NCI-H1417 (cell line): ENCODE measurements at regions not wholly inside any gene's neighbourhood (a gene's known extent, or its start where the extent isn't known, plus 50 kb on each side); places are given as distances from the start of the nearest gene placed in this dataset.
A peak's percentile ranks its signal among the peaks of the same experiment; 100 is the strongest.

Experiments
- DNase-seq, 3 experiments: peaks; one replicate each; lab custom pipeline; 2025; lab: John Stamatoyannopoulos, UW

DNA sequence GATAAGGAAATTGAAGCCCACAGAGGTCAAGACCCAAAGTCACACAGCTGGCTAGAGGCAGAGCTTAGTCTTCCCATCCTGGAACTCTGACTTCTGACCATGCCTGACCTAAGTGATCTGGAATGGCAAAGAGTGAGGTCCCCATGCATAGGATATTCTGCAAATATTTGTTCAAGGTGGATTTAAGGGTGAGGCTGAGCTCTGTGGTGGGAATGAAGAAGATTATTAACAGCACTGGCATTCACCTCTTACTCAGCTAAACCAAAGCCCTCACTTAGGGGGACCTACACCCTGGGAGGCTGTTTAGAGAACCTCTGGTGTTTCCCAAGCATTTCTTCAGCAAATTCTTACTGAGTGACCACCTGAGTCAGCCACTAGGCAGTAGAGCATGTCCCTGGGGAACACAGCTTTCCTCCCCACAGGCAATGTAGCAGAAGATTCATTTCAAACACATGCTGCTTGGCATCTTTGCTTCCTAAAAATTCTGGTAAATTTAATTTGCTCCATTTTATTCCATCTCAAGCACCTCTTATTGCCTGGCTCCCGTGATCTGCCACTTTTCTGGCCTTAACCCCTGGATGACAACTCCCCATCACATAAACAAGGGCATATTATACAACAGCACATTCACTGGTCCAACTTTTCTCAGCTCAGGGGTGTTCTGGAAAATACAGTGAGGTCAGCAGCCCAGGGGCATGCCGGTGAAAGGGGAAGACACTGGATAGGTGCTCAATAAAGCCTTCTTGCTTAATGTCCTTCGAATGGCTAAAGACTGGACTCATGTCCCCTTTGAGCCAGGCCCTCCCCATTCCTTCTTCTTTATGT is 176.0 kb downstream of the ABHD5 start:
- no peak for DNase-seq

DNA sequence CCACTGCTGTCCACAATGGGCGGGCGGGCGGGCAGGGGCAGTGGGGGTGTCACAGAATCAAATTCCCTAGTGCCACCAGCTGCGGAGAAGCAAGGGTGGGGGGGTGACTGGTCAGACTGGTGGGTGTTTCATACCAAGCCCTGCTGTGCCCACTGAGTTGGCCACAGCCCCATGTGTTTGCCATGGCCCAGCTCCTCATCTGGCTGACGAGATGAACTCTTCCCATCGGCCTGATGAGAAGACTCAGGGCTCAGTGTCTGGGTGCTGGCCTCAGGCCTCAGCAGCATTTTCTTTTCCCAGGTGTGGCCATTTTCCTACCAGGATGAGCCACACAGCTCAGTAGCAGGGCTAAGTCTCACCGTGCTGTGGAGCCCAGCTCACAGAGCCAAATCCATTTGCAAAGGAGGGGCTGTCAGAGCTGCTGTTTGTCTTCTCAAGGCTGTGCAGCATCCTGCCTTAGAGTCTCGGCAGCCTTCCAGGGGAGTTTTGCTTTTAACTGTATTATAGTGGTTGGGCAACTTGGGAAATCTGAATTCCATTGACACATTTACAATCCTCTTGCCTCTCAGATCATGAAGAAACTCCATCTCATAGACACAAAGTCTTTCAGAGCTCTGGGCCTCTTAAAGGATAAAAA is 176.8 kb downstream of the ABHD5 start:
- DNase-seq: no peak

DNA sequence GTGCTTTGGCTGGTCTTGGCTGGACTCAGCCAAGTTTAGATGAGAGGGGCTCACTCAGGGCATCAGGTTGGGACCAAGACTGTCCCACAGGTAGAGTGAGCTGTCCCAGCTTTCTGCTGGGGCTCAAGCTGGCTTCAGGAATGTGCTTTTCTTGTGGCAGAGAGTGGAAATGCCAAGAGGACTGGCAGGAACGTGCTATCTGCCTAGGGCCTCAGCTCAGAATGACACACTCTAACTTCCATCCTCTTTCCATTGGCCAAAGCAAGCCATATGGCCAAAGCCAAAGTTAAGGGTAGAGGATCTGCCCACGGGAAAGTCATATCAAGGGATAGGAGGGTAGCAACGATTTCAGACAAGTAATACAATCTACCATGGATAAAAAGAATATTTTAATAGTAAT is 178.8 kb downstream of the ABHD5 start:
- no peak for DNase-seq

DNA sequence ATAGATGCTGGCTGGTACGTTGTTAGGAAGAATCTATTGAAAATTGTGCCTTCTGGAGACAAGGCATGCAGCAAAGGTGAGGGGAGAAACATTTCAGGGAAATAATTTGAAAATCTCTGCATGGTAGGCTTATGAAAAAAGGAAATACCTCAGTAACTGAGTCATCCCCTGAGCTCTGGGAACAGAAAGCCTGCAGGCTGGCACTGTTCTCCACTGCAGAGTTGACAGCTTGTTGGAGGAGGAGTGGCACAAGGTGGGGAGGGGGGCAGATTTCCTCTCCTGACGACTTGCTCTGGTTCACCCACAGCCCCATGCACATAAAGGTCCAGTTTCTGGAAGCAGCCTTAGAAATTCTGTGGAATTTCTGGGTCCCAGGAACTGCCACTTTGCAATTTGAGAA is 179.4 kb downstream of the ABHD5 start:
- DNase-seq: no peak

DNA sequence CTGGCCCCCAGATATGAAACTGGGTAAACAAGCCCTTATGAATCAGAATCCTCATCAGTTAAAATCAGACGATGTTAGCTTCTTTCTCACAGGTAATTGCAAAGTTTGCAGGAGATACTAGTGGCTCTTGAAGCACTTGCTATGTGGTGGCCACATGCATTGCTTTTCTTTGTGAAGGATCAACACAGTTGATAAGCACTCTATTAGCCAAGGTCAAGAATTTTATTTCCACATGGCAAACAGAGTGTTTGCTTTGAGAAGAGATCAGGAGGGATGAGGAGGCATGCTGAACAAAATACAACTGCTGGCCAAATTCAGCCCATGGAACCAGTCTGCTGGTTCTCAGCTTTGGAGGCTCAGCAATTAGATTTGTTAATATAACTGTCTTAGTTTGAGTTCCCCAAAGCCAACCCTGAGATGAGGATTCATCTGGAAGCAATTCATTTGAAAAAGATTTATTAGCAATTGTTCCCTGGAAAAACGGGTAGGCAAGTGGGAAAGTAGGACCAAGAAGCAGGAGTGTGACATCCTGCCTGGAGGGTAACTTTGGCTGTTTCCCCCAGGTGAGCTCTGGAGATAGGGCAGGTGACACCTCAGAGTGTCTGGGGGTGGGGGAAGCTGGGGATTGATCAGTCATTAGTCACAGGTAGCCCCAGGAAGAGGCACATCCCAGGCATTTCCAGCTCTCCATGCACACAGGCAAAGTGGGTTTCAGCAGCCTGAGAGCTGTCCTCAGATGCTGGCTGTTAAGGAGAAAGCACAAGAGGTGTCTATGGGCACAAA is 180.3 kb downstream of the ABHD5 start:
- no peak for DNase-seq

DNA sequence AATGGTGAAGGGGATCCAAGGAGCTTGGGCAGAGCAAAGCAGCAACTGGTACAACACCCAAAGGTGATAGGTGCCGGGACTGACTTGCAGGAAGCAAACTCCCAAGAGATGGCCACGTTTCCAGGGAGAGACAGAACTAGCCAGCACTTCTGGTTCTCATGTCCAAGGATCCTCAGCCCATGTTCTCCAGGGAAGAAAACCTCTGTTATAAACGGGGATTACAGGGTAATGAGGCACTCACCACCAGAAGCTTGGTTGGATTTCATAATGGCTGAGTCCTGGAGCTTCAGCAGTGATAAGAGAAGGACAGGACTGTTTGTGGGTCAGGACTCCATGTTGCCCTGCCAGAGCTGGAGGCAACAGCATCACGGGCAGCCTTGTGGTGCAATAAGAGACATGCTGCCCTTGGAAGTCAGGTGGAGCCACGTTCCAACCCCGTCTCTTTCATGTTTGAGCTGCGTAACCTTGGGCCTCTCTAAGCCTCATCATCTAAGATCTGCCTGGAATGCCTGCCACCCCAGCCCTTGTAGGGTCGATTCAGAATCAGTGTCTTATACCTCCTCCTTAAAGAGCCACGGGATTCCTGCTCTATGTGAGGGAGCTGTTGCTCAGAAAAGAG is 181.0 kb downstream of the ABHD5 start:
- DNase-seq: no peak

DNA sequence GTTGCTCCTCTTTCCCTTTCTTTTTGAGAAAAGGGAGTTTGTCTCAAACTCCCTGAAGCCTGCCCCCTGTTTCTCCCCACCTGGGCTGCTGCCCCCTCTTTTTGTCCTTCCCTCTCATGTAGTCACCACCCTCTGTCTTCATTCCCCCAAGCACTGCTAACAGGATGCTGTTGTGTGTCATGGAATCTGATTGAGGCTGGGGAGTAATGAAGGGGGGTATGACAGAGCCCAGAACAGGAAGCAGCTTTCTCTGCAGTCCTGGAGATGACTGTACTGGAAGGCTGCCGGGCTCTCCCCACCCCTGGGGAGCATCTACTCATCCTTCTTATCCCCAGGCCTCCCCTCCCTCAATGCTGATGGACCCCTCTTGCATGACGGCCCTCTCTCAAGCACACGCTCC is 181.6 kb downstream of the ABHD5 start:
- no peak for DNase-seq

DNA sequence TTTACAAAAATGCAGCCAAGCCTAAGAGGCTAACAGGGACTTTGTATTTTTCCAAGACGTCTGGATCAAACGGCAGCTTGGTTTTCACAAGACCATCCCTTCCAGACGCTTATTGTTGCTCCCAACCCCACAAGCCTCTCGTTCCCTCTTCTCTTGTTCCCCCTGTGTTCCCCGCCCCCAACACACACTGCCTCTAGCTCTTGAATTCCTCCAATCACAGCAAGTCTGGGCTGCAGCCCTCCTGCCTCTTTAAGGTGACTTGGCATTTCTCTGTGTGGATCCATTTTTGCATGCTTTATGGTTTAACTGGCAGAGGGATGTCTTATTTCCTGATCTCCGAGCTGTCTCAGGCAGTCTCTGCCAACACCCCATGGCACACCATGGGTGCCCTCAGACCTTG is 182.2 kb downstream of the ABHD5 start:
- DNase-seq: no peak

DNA sequence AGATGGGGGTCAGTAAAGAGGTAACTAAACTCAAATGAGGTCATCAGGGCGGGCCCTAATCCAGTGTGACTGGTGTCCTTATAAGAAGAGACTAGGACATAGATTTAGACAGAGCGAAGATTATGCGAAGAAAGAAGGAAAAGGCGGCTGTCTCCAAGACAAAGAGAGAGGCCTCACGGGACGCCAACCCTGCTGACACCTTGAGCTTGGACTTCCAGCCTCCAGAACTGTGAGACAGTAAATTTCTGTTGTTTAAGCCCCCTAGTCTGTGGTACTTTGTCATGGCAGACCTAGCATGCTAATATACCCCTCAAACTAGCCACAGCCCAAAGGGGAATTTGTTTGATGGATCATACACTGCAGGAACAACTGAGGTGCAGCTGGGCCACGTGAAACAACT is 183.0 kb downstream of the ABHD5 start:
- DNase-seq: no peak

DNA sequence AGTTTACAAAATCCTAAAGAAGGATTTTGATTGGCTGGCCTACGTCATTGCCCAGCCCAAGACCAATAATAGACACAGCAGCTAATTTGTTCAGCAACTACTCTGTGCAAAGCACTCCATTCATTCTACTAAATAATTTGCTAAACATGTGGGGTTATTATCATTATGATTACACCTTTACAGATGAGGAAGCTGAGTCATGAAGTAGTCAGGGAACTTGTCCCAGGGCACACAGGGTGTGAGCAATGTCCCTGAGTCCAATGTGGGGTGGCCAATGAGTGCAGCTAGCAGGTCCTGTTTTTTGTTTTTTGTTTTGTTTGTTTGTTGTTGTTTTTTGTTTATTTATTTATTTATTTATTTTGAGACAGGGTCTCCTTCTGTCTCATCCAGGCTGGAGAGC is 183.6 kb downstream of the ABHD5 start:
- DNase-seq: no peak

DNA sequence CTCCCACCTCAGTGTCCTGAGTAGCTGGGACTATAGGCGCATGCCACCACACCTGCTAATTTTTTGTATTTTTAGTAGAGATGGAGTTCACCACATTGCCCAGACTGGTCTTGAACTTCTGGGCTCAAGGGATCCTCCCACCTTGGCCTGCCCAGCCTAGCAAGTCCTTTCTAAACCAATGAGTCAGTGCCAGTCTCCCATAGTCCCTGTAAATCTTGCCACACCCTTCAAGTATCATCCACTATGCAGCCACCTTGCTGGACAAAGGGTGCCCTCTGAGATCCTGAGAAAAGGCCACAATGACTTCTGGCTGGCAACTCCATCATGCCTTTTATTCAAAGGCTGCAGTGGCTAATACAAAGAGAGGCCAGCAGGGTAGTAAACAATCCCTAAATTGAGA is 184.0 kb downstream of the ABHD5 start:
- no peak for DNase-seq

DNA sequence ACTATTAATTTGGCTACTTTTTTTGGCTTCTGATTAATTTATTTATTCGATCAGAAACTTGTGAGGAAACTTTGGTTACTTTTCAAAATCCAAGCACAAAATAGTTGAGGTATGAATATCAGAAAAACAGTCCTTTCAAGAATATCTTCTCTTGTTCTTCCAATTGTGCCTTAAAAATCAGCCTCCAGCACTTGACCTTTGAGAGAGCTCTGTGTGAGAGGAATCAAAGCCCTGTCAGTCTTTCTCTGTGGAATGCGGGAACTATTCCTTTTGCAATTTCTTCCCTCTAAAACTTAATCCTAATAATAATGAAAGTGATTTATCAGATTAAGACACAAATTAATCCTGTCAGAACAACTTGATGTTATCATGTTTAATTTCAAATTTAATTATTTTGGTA is 185.9 kb downstream of the ABHD5 start:
- DNase-seq: no peak

DNA sequence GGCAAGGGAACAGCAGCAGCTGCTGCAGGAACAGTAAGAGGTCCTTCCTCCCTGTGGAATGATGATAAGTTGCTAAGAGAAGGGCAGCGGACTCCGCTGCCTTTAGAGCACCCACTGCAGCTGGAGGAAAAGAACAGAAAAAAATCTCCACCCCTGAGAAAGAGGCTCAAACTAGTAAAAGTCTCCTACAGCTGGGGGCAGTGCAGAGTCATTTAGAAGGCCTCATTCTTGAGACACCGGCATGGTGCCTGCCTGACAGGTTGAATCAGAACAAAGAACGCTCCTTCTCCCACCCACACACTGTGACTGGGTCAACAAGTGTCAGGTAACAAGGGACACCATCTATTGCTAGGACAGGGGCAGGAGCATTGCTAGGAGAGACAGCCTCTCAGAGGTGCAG is 188.4 kb downstream of the ABHD5 start:
- DNase-seq: peak; percentile 18 to 73 (median 57)

DNA sequence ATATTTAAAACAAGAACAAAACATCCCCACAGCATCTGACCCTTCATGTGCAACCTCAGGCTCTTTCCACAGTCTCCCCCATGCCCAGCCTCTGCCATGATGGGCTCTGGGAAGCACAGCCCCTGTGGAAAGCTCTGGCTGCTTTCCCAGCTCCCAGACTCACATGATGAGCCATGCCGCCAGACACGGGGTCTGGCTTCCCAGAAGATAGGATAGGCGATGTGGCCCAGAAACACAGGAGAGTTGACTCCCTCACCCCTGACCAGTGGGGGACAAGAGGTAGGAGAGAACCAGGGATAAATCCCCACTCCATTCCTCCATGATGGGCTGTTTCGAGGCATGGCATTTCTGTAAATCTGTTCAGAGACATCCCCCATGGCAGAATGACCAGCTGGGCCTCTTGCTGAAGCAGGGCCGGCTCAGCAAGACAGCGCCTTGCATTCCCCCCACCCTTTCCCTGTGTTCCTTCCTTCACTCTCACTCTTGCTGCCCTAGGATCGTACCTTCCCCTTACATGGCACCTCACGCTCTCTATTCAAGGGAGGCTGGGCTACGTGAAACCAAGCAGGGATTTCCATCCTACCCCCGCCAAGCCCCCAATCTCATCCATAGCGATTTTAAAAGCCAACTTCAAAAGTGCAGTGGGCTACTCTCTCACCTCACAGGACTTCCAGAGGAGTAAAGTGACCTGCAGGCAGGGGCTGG is 192.4 kb downstream of the ABHD5 start:
- no peak for DNase-seq

DNA sequence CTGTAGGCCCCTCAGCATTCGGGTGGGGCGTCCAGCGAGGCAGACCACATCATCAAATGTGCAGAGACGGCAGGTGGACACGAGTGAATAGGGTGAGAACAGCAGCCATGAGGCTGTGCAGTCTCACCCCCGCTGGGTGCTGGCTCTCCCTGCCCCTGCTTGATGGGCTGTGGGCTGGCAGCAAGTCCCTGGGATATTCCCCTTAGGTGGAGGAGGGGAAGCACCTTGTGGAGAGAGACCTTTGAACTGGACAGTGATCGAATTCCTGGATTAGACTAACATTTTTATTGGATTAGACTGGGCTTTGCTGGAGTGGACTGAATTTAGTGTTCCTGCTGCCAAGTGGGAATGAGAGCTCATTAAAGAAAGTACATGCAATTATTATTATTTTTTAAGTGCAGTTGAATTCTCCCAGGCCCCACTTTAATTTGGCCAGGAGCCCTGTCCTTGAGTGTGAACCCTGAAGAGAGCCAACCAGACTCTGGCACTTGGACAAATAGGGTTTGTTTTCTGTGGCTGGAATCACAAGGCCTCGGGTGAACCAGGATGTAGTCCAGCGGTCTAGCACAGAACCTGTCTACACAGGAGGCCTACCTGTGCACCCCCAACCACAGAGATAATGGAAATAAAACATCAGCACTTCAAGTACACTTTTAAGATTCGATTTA is 193.1 kb downstream of the ABHD5 start:
- DNase-seq: peak in 1 of 3 experiments; percentile 1

DNA sequence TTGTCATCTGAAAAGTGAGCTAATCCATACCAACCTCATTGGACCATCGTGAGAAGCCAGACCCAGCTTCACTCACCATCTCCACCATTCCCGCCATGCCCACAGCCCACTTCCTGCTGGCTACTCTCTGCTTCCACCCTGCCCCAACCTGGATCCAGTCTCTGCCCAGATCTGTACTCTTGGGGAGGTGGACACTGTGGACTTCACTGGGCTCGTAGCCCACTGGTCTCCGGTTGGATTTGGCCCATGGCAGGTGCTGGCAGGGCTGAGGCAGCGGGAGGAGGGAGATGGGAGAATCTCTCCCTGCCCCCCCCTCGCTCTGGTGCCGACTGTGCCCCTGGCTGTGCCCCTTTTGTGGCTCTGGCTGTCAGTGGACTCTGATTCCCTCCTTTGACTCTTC is 193.8 kb downstream of the ABHD5 start:
- DNase-seq: no peak

DNA sequence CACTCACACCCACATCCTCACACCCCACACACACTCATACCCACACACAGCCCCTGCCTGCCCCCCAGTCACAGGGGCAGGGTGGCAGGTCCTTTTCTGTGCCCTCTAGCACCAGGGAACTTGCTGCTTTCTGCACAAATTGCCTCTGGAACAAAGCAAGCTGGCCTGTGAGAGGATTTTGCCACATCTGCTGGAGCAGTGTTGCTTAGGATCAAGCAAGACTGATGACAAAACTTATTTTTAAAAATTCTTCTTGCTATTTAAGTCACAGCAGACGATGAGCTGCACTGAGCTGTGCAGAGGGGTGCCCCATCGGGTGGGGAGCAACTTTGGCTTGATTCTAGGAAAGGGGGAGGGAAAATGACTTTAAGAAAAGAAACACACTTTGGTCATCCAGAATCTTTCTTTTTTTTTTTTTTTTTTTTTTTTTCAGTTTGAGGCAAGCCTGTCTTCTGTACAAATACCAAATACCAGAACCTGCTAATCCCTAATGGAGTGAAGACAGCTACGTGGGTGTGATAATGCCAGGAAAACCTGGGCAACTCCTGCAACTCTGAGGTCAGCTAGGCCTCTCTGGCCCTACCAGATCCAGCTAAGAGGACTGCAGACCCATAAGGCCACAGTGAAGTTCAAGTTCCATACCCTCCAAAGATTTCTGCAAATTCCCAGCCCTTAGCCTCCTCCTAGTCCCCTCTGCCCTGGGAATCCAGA is 195.3 kb downstream of the ABHD5 start:
- DNase-seq: no peak

DNA sequence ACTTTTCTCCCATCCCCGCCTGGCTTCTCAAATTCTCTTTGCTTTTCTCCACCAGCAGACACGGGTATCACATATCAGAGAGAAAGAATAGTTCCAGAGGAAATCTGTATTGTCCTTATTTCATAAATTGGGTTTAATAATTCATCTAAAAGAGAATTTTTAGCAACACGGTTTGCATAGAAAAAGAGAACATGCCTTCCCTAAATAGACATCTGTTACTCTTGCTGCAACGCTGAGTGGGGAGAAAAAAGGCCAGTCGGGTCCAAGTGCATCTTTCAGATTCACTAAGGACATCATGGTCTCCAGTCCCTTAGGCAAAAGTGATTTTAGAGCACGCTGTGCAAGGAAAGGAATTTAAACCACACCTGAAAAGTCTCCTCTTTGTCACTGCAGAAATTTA is 201.3 kb downstream of the ABHD5 start:
- DNase-seq: no peak

DNA sequence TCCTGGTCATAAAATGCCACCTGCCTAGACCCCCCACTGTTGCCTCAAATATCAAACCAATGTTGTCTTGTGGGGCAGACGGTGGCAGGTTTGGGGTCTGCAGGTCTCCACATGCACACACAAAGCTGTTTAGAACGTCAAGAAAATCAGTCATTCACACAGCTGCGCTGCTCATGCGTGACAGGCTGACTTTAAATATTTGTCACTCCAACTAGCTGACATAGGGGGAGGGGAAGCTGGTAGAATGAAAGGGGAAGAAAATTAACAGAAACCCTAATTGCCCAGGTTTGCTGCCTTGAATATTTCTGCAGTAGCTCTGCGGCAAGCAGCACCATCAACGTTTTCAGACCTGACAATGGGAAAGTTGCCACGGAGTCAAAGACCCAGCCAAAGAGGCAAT is 201.8 kb downstream of the ABHD5 start:
- peak; percentile 23 to 85 (median 62) for DNase-seq

DNA sequence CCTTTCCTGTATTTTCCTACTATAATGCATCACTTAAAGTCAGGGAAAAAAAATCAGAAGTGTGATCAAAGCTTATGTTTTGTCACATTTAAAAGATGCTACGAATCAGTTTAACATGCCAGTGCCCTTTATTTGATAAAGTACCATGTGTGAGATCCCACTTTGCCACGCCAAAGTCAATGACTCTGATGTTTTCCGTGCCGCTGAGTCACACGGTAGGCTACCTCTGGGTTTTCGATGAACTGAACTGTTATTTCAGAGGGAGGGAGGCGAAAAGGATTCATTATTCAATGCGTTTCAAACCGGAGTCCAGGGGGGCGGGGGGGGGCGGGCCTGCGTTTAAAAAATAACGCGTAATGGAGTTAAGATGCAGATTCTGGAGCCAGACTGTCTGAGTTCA is 203.0 kb downstream of the ABHD5 start:
- peak in 1 of 3 experiments; percentile 27 for DNase-seq
